Lower leg skin (tissue), 4 donors: ENCODE measurements at regions not wholly inside any gene's neighbourhood (a gene's known extent, or its start where the extent isn't known, plus 50 kb on each side); places are given as distances from the start of the nearest gene placed in this dataset.

ENCODE experiments used
- DNase-seq, 2 donors: peaks; one replicate each; pipeline ENCODE4 v3.0.0-alpha.2; 2019; ENCODE audit warnings: low spot score in 2 of 2
- H3K4me3 ChIP-seq: fragments of 200-600 bp; sonication (generic); 2 replicates; pipeline ENCODE4 v1.5.1; 2017; ENCODE audit warnings: mild to moderate bottlenecking, low read depth; ENCODE audit not compliant: poor library complexity, severe bottlenecking
- CTCF ChIP-seq, 3 donors: fragments of 450-650 bp; IDR thresholded peaks; one replicate each; pipeline ENCODE4 v1.5.1; 2016; ENCODE audit warnings: antibody characterized with exemption in 3 of 3, mild to moderate bottlenecking in 3 of 3, moderate library complexity in 2 of 3
- POLR2A ChIP-seq, 2 donors: fragments of 450-650 bp; IDR thresholded peaks; one replicate each; pipeline ENCODE4 v1.6.1; 2016 to 2017; ENCODE audit warnings: antibody characterized with exemption in 2 of 2, mild to moderate bottlenecking in 1 of 2, moderate library complexity in 1 of 2
- WGBS, 2 donors: methylation state at CpG; one replicate each; pipeline ENCODE4 v1.1.5; 2018; 5-methylcytosine and 5-hydroxymethylcytosine counted together
- intact Hi-C: fragments of 100-400 bp; cut with DNase I; formaldehyde crosslinking; loops from one replicate; pipeline ENCODE4 v1.15.0; 2023; ENCODE audit warnings: low total_unique reads

DNA sequence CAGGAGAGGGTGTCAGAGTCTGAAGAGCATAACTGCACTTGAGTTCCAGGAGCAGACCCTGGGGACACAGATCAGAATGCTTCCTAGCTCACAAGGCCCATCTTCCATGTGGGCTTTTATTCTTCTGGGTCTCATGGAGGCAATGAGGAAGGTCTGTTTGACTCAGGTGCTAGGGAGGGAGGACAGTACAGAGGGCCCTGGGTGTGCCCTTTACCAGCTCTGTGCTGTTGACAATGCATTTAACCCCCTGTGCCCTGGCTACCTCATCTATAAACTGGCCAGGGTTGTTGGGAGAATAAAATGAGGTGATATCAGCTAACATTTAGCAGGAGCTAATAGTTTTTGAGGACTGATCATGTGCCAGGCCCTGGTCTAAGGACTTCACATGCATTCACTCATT is 318.0 kb downstream of the DMAC1 start:
- DNase-seq, result no peak
- TF ChIP-seq CTCF (IDR thresholded peaks at IDR 0.05) (no peak), POLR2A (IDR thresholded peaks at IDR 0.05) (no peak)
- intact Hi-C loops, result no loop called here
- H3K4me3 ChIP-seq, result no peak overlapping the region

GRCh38 chr9:7479300-7479699 is 320.3 kb downstream of the DMAC1 start:
- no peak for DNase-seq
- intact Hi-C loops, result no loop called here
- no peak overlapping the region for H3K4me3 ChIP-seq
- 81 to 89% methylated on average over 4 of the region's 4 CpGs for WGBS, 2 donors
- TF ChIP-seq POLR2A (IDR thresholded peaks at IDR 0.05) (no peak), CTCF (IDR thresholded peaks at IDR 0.05) (no peak)

GRCh38 chr9:7478646-7479045 is 320.9 kb downstream of the DMAC1 start:
- 85 to 95% methylated on average over 2 of the region's 2 CpGs for WGBS, 2 donors

GRCh38 chr9:7467186-7467585 is 332.4 kb downstream of the DMAC1 start:
- 51 to 61% methylated on average over 2 of the region's 2 CpGs for WGBS, 2 donors
- no peak overlapping the region for H3K4me3 ChIP-seq
- no peak for TF ChIP-seq CTCF (IDR thresholded peaks at IDR 0.05)
- no peak for TF ChIP-seq POLR2A (IDR thresholded peaks at IDR 0.05)

More at GRCh38 chr9:7478646-7479045, 320.9 kb downstream of the DMAC1 start:
- intact Hi-C loops, result no loop called here
- no peak overlapping the region for H3K4me3 ChIP-seq
- no peak for DNase-seq
- no peak for TF ChIP-seq CTCF (IDR thresholded peaks at IDR 0.05)
- no peak for TF ChIP-seq POLR2A (IDR thresholded peaks at IDR 0.05)

DNA sequence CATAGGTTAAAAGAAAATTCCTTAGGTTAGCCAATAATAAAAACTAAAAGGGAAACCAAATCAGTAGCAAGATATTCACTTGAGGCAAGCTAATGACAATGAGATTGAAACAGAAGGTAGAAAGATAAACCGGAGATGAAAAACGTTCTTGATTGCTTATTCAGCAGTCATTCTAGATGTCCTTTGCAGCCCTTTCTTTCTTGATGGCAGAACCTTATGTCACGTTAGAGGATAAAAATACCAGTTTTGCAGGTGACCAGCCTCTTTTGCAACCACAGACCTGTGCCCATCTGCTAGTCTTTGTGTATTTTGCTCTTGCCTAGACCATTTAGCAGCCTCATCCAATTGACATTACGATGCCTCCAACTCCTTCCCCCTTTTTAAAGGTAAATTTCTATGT is 337.8 kb downstream of the DMAC1 start:
- no peak for DNase-seq
- intact Hi-C loops, result no loop called here

More at GRCh38 chr9:7467186-7467585, 332.4 kb downstream of the DMAC1 start:
- no peak for DNase-seq
- intact Hi-C loops, result no loop called here

More for the DNA sequence above, 337.8 kb downstream of the DMAC1 start:
- WGBS, 2 donors, result 76 to 81% methylated on average over 4 of the region's 4 CpGs
- TF ChIP-seq CTCF (IDR thresholded peaks at IDR 0.05) (no peak), POLR2A (IDR thresholded peaks at IDR 0.05) (no peak)
- no peak overlapping the region for H3K4me3 ChIP-seq
